ENCODE measurements at regions not wholly inside any gene's neighbourhood (a gene's known extent, or its start where the extent isn't known, plus 50 kb on each side); places are given as distances from the start of the nearest gene placed in this dataset.

- no peak for TF ChIP-seq EZH2phosphoT487 (IDR thresholded peaks at IDR 0.05; ENCODE audit: insufficient read depth, low read depth)
- no peak for TF ChIP-seq EZH2 (IDR thresholded peaks at IDR 0.05; ENCODE audit: insufficient read depth, poor library complexity, severe bottlenecking)
These were observed 166.2 kb downstream of the TRIM27 start for GRCh38 chr6:28757429-28758045.

All from GM23248 (cell line).